Stimulated activated CD4-positive, alpha-beta T cell treated with anti-CD3 and anti-CD28 coated beads, Interleukin-1b, Interleukin-23, amount 100 ng/mL, for 4 hours (primary cell): ENCODE measurements at regions not wholly inside any gene's neighbourhood (a gene's known extent, or its start where the extent isn't known, plus 50 kb on each side); places are given as distances from the start of the nearest gene placed in this dataset.
A peak's percentile ranks its signal among the peaks of the same experiment; 100 is the strongest.
"Not testable (repeated sequence)": the region's sequence is repeated elsewhere in the genome, so short reads cannot be mapped to it uniquely, and the experiment has no call there.

ENCODE experiments used
- DNase-seq, 2 donors: peaks; one replicate each; pipeline ENCODE4 v3.0.0-alpha.2; 2020; ENCODE audit warnings: low read depth in 2 of 2

DNA sequence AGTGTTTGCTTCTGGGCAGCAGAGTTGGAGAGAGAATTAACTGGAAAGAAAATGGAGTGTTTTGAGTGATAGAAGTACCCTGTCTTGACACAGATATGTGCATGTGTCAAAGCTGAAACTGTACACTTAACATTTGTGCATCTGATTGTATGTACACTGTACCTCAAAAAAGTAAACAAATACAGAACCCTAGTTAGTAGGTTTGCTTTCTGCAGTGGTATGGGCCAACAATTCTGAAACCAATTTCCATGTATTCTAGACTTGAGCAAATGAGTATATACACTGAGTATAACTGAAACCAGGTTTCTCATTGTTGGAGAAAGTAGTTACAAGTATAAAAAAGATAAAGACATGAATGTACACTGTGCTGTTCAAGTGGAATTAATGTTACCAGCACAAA is 52.4 kb downstream of the ELAPOR2 start:
- DNase-seq: no peak

DNA sequence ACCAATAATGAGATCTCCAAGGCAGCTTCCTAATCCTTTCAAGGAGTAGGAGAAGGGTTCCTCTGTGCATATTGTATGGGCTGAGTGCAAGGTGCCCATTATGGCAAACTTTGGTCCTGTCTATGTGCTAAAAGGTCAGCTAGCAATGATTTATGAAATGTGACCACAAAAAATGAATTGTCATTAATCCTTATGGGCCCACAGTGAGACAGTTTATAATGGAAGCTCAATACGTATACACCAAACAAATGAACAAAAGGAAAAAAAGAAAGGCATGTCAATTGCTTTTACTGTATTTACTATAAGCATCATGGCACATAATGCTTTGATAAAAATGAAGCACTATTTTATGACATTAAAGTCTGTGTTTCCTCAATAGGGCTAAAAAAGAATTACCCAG is 54.5 kb downstream of the ELAPOR2 start:
- no peak for DNase-seq

DNA sequence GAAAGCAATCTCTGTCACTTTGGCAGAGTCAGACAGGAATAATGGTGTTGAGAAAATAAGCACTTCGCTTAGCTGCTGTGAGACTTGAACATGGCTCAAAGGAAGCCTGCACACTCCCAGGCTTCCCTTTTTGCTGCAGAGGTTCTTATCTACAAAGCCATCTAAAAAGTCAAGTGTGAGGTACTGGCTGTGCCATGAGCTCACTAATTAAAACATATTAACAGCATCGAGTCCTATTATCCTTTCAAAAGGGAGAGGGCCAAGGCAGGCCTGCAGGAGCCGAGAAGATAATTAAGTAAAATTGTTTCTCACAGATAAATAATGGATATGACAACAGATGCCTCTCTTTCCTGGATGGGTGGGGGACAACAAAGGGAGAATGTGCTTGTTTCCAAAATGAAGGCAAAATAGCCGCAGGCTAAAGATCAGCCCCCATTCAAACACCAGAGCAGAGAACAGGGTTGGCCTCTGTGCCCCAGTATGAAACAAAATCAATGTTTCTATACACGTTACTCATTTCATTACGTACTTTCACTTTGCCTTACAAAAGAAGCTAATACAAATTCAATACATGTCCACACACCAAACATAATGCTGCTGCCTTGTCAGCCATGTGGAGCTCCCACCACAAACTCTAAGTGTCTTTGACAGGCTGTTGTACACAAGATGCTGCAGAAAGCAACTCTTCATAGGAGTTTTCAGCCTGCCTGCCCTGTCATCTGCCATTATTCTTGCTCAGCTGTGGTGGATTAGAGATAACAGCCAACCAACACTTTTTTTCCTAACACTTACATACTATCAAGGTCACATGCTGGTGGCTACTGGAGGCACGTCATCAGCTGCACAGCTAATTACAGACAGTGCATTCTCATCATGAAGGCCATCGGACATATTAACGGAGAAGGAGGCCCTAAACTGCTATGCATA is 55.3 kb downstream of the ELAPOR2 start:
- DNase-seq: no peak

DNA sequence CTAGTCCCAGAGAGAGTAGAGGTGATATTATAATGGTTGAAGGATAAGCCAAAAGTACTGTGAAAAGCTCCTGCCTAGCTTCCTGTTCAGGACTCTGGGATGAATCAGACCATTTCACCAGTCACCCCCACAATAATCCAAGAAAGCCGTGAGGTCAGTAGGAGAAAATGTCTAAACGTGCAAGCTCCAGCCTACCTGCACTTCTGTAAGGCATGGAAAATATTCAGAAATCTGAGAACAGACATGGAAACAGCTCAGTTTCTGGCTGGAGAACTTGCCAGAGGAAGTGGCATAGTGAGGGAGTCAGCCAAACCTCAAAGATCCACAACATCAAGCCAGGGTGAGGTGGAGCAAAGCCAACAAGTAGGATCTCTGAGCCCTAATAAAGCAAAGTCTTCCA is 58.2 kb downstream of the ELAPOR2 start:
- DNase-seq: no peak

DNA sequence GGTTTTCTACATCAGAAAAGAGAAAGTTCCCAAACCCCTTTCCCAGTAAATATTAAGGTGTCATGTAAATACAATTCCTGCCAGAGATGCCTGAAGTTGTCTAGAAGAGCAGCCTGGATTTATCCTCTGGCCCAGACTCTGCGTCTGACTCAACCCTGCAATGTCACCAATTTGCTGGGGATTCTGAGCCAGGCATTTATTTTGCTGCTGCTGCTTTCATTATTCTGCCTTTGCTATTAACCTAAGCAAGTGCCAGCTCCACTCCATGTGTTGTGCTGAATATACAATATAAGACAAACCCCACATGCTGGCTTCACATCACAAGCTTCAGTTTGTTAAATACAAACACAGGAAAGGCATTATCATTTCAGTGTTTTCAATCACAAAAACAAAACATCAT is 59.1 kb downstream of the ELAPOR2 start:
- no peak for DNase-seq

DNA sequence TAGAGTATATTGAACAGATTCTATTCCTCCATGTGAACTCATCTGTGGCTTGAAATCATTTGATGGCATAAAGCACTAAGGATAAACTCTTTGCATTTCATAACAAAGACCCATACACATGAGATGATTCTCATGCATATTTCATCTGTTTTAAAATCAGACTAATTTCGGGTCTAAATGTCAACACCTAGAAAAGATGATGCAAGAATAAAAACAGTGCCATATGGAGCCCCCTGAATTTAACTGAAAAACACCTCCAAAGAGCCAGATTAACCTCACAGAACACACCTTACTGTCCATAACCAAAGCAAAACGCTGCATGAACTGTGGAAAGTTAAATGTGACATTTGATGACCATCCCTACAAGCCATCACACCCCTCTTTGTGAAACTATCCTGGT is 59.7 kb downstream of the ELAPOR2 start:
- DNase-seq: no peak

DNA sequence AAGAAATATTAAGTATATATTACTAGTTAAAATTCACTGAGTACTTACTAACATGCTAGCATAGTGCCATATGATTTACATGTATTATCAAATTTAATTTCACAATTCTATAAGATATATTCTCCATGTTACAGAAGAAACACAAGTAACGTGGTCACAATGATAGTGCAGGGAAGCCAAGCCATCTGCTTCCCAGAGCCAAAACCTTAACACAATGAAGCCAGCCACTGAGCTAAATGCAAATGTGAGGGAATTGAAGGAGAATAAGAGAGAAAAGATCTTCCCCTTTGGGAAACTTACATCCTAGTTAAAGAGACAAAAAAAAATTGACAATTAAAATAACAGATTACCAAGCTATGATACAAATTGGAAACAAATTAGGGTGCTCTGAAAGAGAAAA is 63.6 kb downstream of the ELAPOR2 start:
- DNase-seq: no peak

DNA sequence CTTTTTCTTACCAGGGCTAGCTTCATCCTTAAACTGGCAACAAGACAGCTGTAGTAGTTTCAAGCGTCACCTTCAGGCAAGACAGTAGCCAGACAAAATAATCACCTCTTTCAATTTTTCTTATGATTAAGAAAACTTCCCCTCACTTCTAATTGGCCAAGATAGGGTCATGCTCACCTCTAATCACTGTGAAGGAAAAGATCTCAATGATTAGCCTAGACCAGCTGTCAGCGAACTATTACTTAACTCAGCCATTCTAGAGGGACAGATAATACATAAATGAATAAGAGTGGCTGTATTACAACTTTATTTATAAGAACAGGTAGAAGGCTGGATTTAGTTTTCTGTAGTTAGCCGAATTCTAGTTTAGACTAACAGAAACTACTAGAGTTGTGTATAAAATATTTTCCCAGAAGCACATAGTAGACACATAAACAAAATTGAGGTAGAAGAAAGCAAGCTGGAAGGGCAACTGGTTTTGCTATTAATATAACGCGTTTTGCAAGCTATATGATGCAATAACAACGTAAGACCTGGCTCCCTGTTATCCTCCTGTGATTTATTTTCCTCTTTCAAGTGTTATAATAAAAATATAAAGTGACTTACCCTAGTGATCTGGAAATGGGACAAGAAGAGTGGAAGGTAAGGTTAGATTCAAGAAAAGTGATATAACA is 64.3 kb downstream of the ELAPOR2 start:
- DNase-seq: no peak

DNA sequence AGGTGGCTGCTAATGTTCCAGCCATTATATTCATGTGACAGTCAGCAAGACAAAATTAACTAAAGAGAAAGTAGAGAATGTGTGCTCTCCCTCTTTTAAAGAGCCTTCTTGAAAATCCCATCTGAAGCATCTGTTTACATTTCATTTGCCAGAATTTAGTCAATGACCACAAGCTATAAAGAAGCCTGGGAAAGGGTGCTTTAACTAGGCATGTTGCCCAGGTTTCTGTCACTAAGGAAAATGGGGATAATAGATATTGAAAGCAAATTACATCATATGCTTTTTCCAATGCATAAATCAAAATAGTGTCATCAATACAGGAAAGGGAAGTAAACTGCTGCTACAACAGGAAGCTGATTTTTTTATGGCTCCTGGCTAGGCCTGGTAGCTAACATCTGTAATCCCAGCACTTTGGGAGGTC is 67.7 kb downstream of the ELAPOR2 start:
- DNase-seq: no peak

DNA sequence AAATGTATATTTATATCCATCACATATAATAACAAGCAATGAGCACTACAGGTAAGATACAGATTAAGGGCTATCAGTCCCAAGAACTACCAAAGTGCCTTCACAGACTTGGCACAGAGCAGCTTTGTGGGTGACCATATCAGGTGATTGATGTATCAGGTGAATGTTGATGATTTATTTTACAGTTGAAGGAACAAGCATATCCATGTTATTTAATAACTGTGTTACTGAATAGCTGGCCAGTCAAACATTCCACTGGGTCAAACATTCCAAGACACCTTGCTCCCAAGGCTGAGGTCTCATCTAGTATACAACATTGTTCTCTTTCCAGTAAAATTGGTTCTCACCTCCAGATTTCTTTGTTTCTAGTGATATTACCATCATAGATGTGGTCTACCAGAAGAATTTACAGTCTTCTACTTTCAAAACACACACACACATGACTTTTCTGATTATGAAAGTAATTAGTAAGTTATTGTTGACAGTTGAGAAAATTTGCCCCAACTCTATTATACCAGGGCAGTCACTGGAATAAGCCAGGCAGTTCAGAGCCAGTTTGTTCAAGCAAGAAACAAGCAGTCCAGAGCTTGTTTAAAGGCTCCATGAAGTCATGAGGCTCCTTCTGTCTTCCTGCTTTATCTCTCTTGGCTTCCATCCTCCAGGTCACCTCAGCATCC is 68.2 kb downstream of the ELAPOR2 start:
- no peak for DNase-seq

DNA sequence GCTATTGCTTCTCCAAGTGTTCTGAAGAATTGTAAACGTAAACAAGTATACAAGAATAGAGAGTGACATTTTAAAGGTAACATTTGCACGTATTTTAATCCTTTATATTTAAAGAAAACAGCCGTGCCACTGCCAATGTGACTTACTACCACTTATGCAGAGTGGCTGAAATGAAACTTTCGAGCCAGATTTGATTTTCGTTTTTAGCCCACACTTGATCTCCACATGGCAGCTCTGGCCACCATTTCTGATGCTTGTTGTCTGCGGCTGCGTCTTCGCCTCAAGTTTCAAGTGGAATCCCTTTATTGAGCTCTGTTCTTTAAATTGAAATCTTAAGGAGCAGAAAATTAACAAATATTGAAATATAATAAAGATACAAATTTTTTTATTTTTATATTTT is 70.0 kb downstream of the ELAPOR2 start:
- no peak for DNase-seq

DNA sequence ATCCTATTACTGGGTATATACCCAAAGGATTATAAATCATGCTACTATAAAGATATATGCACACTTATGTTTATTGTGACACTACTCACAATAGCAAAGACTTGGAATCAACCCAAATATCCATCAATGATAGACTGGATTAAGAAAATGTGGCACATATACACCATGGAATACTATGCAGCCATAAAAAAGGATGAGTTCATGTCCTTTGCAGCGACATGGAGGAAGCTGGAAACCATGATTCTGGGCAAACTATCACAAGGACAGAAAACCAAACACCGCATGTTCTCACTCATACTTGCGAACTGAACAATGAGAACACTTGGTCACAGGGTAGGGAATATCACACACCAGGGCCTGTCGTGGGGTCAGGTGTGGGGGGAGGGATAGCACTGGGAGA is 71.6 kb downstream of the ELAPOR2 start:
- not testable (repeated sequence) for DNase-seq

DNA sequence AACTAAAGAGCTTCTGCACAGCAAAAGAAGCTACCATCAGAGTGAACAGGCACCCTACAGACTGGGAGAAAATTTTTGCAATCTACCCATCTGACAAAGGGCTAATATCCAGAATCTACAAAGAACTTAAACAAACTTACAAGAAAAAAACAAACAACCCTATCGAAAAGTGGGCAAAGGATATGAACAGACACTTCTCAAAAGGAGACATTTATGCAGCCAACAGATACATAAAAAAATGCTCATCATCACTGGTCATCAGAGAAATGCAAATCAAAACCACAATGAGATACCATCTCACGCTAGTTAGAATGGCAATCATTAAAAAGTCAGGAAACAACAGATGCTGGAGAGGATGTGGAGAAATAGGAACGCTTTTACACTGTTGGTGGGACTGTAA is 72.1 kb downstream of the ELAPOR2 start:
- not testable (repeated sequence) for DNase-seq

DNA sequence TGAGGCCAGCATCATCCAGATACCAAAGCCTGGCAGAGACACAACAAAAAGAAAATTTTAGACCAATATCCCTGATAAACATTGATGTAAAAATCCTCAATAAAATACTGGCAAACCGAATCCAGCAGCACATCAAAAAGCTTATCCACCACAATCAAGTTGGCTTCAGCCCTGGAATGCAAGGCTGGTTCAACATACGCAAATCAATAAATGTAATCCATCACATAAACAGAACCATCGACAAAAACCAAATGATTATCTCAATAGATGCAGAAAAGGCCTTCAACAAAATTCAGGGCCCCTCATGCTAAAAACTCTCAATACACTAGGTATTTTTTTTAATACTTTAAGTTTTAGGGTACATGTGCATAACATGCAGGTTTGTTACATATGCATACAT is 74.1 kb downstream of the ELAPOR2 start:
- not testable (repeated sequence) for DNase-seq

DNA sequence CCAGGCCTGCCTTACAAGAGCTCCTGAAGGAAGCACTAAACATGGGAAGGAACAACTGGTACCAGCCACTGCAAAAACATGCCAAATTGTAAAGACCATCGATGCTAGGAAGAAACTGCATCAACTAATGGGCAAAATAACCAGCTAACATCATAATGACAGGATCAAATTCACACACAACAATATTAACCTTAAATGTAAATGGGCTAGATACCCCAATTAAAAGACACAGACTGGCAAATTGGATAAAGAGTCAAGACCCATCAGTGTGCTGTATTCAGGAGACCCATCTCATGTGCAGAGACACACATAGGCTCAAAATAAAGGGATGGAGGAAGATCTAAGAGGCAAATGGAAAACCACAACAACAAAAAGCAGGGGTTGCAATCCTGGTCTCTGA is 75.8 kb downstream of the ELAPOR2 start:
- not testable (repeated sequence) for DNase-seq

DNA sequence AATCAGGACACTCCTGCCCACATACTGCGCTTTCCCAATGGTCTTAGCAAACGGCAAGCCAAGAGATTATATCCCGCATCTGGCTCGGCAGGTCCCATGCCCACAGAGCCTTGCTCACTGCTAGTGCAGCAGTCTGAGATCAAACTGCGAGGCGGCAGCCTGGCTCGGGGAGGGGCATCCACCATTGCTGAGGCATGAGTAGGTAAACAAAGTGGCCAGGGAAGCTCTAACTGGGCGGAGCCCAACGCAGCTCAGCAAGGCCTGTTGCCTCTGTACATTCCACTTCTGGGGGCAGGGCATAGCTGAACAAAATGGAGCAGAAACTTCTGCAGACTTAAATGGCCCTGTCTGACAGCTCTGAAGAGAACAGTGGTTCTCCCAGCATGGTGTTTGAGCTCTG is 77.5 kb downstream of the ELAPOR2 start:
- not testable (repeated sequence) for DNase-seq

DNA sequence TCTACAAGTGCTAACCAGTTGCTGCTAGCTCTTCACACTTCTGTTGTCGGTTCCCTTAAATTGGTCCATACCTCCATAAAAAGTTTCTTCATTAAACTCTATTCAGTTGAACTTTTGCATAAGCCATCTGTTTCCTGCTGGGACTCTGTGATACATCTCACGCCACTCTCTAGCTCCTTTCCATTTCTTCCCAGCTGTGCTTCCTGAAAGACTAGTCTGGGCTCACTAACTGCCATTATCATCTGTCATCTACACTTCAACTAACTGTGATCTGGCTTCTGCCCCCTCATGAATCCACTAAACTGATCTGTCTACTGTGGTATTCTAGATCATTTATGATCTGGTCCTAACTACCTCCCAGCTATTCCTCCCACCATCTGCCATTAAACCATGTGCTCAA is 78.3 kb downstream of the ELAPOR2 start:
- no peak for DNase-seq

DNA sequence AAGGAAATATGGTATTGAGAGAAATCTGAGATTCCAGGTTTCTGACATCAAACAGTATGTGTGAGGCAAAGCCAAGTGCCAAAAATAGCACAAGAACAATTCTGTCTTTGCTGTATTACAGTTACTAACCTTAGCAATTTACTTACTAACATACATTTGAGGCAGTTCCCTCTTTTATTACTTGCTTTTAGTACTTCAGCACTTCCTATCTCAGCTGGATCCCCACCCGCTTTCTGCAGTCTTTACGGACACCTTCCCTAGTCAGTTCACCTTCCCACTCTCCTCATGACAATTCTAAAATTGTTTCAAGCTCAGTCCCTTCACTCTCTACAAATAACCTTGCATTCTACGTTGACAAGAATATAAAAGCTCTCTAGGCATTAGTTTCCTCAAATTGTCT is 79.2 kb downstream of the ELAPOR2 start:
- DNase-seq: no peak

DNA sequence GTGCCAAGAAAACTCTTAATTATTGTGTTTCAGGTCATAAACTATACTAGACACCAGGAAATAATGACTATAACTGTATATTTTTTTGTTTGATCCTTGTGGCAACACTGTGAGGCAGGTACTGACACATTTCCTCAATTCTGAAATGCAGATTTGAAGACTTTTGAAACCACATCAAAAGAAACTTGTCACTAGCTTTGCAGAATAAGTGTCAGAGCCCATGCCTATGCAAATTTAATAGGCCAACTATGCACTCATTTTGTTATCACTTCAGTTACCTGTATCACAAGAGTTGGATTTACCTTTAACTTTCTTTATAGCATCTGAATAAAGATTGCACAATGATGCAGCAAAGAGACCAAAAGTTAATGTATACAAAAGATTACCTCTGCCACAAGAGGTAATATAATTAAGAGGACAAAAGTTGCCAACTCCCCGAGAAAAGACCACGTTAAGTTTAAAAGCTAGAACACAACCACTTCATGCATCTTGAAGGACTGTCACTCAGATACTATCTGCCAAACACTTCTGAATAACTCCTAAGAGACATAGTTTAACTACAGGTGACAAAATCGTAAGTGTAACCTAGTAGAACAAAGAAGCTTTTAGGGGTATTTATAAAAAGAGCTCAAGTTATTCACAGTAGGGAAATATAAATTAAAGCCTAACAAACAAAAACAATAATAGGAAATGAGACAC is 80.5 kb downstream of the ELAPOR2 start:
- DNase-seq: peak in 1 of 2 donors; percentile 16

DNA sequence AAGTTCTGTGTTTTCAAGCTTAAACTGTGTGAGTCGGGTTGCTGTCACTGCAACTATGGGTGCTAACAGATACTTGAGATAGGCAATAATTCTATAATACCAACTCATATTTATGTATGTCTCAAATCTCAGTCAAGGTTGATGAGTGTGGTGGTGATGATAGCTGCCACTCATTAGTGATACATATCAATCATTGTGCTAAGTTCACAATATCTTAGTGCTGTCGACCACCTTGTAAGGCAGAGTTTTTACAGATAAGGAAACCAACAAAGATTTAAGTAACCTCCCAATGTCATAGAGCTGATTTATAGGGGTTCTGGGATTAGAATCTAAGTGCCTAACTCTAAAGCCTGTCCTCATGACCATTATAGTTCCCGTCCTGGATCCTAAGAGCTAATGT is 82.5 kb downstream of the ELAPOR2 start:
- DNase-seq: no peak

DNA sequence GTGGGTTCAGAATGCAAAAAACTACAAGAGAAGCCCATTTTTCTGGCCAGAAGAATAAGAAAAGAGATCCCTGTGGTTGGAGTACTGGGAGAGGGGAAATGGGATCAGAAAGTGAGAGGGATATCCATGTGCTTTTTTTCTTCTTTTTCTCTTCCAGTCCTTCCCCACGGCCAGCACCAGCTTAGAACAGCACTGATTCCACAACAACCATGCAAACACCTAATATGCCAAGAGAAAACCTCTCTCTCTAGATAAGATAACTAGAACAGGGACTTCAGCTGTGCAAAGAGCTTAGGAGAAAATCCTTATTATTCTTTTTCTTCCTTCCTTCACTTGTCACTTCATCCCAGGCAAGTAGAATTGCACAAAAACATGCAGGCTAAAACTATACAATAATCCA is 83.5 kb downstream of the ELAPOR2 start:
- no peak for DNase-seq

DNA sequence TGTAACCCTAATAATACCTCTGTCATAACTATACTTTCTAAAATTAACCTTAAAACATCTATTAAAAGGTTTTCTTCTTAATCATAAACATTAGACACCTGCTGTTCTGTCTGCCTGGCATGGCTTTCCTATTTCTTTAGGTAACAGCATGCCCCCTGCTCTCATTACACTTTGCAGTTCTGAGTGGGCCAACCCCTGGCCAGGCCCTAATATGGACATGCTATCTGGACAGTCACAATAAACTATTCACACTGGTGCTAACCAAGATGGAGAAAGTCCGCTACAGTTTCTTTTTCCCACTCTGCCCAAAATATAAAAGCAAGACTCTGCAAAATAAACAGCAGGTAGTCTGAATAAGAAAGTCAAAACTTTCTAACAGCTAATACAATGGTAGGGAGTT is 84.0 kb downstream of the ELAPOR2 start:
- DNase-seq: no peak
